NB4 (cell line): ENCODE measurements at regions not wholly inside any gene's neighbourhood (a gene's known extent, or its start where the extent isn't known, plus 50 kb on each side); places are given as distances from the start of the nearest gene placed in this dataset.
A peak's percentile ranks its signal among the peaks of the same experiment; 100 is the strongest.

Experiments
- DNase-seq: peaks from one replicate; pipeline ENCODE4 v3.0.0; 2010; ENCODE audit warnings: low read depth
- H3K4me3 ChIP-seq: one replicate; pipeline ENCODE4 v1.5.1; 2011; ENCODE audit warnings: mild to moderate bottlenecking, low read depth, low read length, moderate library complexity
- MYC ChIP-seq: IDR thresholded peaks from 2 replicates; pipeline ENCODE4 v1.6.1; 2011; ENCODE audit warnings: low read depth, low read length
- POLR2A ChIP-seq: IDR thresholded peaks from 2 replicates; pipeline ENCODE4 v1.6.1; 2011; ENCODE audit warnings: mild to moderate bottlenecking; ENCODE audit not compliant: insufficient read length; ENCODE audit errors: extremely low read depth
- TF ChIP-seq, protein P1 (sequence below): IDR thresholded peaks from 2 replicates; pipeline ENCODE4 v1.6.1; 2011; ENCODE audit warnings: low read depth, low read length
- TF ChIP-seq, protein P2 (sequence below): IDR thresholded peaks from one replicate; pipeline ENCODE4 v1.5.1; 2012; ENCODE audit warnings: low read depth, low read length

DNA sequence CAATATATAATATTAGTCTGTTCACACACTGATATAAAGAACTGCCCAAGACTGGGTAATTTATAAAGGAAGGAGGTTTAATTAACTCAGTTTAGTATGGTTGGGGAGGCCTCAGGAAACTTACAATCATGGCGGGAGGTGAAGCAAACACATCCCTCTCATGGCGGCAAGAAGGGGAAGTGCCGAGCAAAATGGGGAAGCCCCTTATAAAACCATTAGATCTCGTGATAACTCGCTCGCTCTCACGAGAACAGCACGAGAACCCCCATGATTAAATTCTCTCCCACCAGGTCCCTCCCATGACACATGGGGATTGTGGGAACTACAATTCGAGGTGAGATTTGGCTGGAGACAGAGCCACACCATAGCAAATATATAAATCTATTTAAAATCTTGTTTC is 269.8 kb downstream of the ATP23 start:
- TF ChIP-seq MYC (no peak), POLR2A (no peak)
- TF ChIP-seq, protein P1, sequence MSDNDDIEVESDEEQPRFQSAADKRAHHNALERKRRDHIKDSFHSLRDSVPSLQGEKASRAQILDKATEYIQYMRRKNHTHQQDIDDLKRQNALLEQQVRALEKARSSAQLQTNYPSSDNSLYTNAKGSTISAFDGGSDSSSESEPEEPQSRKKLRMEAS: no peak
- peak; percentile 25 for DNase-seq
- H3K4me3 ChIP-seq: no peak overlapping the region

DNA sequence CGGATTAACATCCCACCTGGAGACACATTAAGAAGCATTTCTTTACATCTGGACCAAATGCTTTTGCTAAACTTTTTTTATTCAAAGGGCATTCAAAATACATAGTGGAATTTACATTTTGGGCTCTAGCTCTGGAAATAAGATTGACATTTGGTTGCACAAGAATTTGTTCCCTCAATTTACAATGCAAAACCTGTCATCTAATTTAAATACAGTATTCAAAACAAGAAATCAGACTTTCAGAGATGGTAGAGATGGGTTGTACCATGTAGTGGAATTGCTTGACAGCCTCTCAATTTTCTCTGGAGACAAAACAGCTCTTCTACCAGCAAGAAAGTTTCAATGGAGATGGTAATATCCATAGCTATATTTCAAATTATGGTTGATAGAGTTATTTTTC is 275.8 kb downstream of the ATP23 start:
- H3K4me3 ChIP-seq: no peak overlapping the region
- no peak for DNase-seq
- TF ChIP-seq POLR2A (no peak), MYC (no peak)
- TF ChIP-seq, protein P2, sequence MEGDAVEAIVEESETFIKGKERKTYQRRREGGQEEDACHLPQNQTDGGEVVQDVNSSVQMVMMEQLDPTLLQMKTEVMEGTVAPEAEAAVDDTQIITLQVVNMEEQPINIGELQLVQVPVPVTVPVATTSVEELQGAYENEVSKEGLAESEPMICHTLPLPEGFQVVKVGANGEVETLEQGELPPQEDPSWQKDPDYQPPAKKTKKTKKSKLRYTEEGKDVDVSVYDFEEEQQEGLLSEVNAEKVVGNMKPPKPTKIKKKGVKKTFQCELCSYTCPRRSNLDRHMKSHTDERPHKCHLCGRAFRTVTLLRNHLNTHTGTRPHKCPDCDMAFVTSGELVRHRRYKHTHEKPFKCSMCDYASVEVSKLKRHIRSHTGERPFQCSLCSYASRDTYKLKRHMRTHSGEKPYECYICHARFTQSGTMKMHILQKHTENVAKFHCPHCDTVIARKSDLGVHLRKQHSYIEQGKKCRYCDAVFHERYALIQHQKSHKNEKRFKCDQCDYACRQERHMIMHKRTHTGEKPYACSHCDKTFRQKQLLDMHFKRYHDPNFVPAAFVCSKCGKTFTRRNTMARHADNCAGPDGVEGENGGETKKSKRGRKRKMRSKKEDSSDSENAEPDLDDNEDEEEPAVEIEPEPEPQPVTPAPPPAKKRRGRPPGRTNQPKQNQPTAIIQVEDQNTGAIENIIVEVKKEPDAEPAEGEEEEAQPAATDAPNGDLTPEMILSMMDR: no peak
- TF ChIP-seq, protein P1: no peak

DNA sequence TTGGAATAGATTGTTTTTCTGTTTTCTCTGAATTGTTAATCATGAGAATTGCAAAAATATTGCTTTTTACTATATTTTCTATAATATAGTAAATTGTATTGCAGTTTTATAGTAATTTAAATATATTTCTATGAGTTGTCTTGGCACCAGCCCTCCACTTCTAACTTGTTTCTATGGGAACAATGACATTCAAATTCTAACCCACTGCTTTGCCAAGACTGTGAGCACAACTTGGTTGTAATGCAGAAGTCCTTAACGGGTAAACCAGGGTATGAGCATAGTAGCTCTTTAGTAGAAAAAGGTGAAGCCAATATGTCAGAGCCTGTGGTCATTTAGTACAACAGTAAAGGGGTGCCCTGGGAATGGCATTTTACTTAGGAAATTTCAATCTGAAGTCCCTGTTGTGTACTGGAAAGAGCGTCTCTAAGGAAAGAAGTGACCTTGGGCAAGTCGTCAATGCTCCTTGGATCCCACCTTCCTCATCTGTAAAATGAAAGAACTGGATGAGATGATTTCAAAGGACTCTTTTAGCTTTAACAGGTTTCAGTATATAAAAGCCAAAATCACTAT is 283.3 kb downstream of the ATP23 start:
- TF ChIP-seq, protein P1: no peak
- TF ChIP-seq POLR2A (no peak), MYC (no peak)
- no peak overlapping the region for H3K4me3 ChIP-seq
- DNase-seq: no peak

GRCh38 chr12:58225203-58225877 is 284.0 kb downstream of the ATP23 start:
- no peak overlapping the region for H3K4me3 ChIP-seq
- no peak for DNase-seq
- TF ChIP-seq POLR2A: no peak
- TF ChIP-seq, protein P2: no peak
- TF ChIP-seq, protein P1: no peak
- TF ChIP-seq MYC: no peak

DNA sequence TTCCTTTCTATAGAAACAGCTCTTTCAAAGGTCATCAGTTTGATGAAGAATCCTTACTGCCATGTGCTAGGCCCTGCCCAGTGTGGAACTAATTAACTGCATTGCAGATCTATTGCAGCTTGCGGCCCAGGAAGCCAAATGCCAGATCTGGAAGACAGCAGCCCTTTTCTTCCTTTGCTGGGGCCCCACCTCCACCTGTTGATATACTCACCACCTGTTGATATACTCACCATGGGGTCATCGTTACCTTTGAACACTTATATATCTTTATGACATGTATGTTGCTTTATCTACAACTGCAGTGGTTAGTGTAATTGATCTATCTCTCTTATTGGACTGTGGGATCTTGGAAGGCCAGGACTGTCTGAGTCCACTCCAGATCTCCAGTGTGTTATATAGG is 292.5 kb downstream of the ATP23 start:
- no peak overlapping the region for H3K4me3 ChIP-seq
- DNase-seq: no peak

GRCh38 chr12:58238411-58238810 is 297.0 kb downstream of the ATP23 start:
- no peak for TF ChIP-seq POLR2A
- TF ChIP-seq, protein P2: no peak
- no peak for TF ChIP-seq MYC
- TF ChIP-seq, protein P1: no peak
- H3K4me3 ChIP-seq: no peak overlapping the region
- DNase-seq: no peak

More for the DNA sequence above, 292.5 kb downstream of the ATP23 start:
- TF ChIP-seq POLR2A (no peak), MYC (no peak)
- TF ChIP-seq, protein P2: no peak
- TF ChIP-seq, protein P1: no peak
